CD8-positive, alpha-beta memory T cell (primary cell): ENCODE measurements at regions not wholly inside any gene's neighbourhood (a gene's known extent, or its start where the extent isn't known, plus 50 kb on each side); places are given as distances from the start of the nearest gene placed in this dataset.

Source experiments
- CTCF ChIA-PET: fragments of 350-600 bp; sonication (Branson Sonifier 250); formaldehyde crosslinking; loops from one replicate; lab custom pipeline; 2021; ENCODE audit warnings: antibody characterized with exemption; lab: Charles Lee
- POLR2A ChIA-PET: fragments of 350-600 bp; sonication (Branson Sonifier 250); formaldehyde crosslinking; loops from one replicate; lab custom pipeline; 2021; ENCODE audit warnings: antibody characterized with exemption; lab: Charles Lee
- DNase-seq, 5 donors: peaks; one replicate each; pipeline versions ENCODE4 v3.0.0 to v3.0.0-alpha.2; 2020 to 2022; ENCODE audit warnings: mixed read lengths in 1 of 5
- H3K27ac ChIP-seq: one replicate; pipeline ENCODE4 v1.7.0; 2013; ENCODE audit warnings: low read depth, mild to moderate bottlenecking, low read length, moderate library complexity
- H3K27me3 ChIP-seq: 2 replicates; pipeline ENCODE4 v1.7.0; 2013; ENCODE audit warnings: low read length, mild to moderate bottlenecking; ENCODE audit not compliant: insufficient read depth, poor library complexity, severe bottlenecking
- H3K36me3 ChIP-seq: 2 replicates; pipeline ENCODE4 v1.7.0; 2013; ENCODE audit warnings: mild to moderate bottlenecking, low read length, moderate library complexity; ENCODE audit not compliant: insufficient read depth
- H3K4me1 ChIP-seq: 2 replicates; pipeline ENCODE4 v1.7.0; 2013; ENCODE audit warnings: mild to moderate bottlenecking, low read length, moderate library complexity; ENCODE audit not compliant: insufficient read depth
- H3K4me3 ChIP-seq: 2 replicates; pipeline ENCODE4 v1.7.0; 2013; ENCODE audit warnings: mild to moderate bottlenecking, low read length
- H3K9me3 ChIP-seq: 2 replicates; pipeline ENCODE4 v1.7.0; 2013; ENCODE audit warnings: mild to moderate bottlenecking, low read length
- H3K27ac Mint-ChIP-seq, 8 donors: one replicate each; pipeline ENCODE4 v1.8.0; 2020 to 2021; ENCODE audit warnings: mixed read lengths in 8 of 8, mild to moderate bottlenecking in 6 of 8, inconsistent platforms in 3 of 8, moderate library complexity in 3 of 8
- H3K27me3 Mint-ChIP-seq, 2 donors: one replicate each; pipeline ENCODE4 v1.8.0; 2020 to 2021; ENCODE audit warnings: mixed read lengths in 2 of 2, mild to moderate bottlenecking in 1 of 2, moderate library complexity in 1 of 2
- H3K36me3 Mint-ChIP-seq, 3 donors: one replicate each; pipeline ENCODE4 v1.8.0; 2020 to 2021; ENCODE audit warnings: mixed read lengths in 3 of 3, inconsistent platforms in 1 of 3, mild to moderate bottlenecking in 1 of 3
- H3K4me1 Mint-ChIP-seq, 3 donors: one replicate each; pipeline ENCODE4 v1.8.0; 2020 to 2021; ENCODE audit warnings: mixed read lengths in 3 of 3, inconsistent platforms in 1 of 3, mild to moderate bottlenecking in 1 of 3
- H3K4me3 Mint-ChIP-seq, 7 donors: one replicate each; pipeline ENCODE4 v1.8.0; 2020 to 2021; ENCODE audit warnings: mixed read lengths in 7 of 7, mild to moderate bottlenecking in 6 of 7, moderate library complexity in 4 of 7, inconsistent platforms in 2 of 7
- H3K9me3 Mint-ChIP-seq, 5 donors: one replicate each; pipeline ENCODE4 v1.8.0; 2020 to 2022; ENCODE audit warnings: mixed read lengths in 5 of 5, mild to moderate bottlenecking in 3 of 5, moderate library complexity in 2 of 5, inconsistent platforms in 1 of 5

DNA sequence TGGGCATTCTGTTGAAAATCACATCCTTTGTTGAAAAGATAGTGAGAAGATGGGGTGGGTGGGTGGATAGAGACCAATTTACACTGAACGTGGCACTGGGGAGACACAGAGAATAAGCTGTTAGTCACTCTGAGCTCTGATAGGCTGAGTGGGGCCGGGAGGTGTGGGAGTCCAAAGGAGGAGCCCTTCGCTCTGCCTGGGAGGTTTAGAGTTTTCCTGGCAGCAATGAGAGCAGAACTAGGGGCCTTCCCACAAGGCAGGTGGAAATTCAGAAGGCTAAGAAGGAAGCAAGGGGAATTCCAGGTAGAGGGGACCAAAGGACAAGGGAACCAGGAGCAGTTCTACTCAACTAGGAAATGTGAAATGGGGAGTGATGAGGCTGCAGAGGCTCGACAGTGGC lies 272.7 kb downstream of the RPLP1 start:
- Histone ChIP-seq H3K27me3 (no peaks in the 10 kb centered on the region), H3K36me3 (no peaks in the 10 kb centered on the region), H3K27ac (no peak overlapping the region), H3K9me3 (no peaks in the 10 kb centered on the region), H3K4me1 (peaks cover 59% of the 10 kb centered on the region), H3K4me3 (no peak overlapping the region)
- Mint-ChIP-seq H3K4me3 (peak overlapping the region in 1 of 7 donors; percentile 82), H3K27ac (peak overlapping the region in 2 of 8 donors; percentile 0 to 93), H3K36me3 (no peaks in the 10 kb centered on the region), H3K4me1 (peaks cover 64 to 86% (median 76%) of the 10 kb centered on the region in 3 donors), H3K9me3 (peaks cover 0 to 6% (median 0%) of the 10 kb centered on the region in 5 donors), H3K27me3 (peaks cover 0 to 4% of the 10 kb centered on the region in 2 donors)
- CTCF ChIA-PET, result interaction anchor here (1.2 to 1.3 kb wide), 3 partner anchors 11 to 150 kb away, joined by 3 to 4 read pairs (median 4); no protein-coding TSS in a partner anchor
- DNase-seq, result no peak
- POLR2A ChIA-PET, result no interaction called here

DNA sequence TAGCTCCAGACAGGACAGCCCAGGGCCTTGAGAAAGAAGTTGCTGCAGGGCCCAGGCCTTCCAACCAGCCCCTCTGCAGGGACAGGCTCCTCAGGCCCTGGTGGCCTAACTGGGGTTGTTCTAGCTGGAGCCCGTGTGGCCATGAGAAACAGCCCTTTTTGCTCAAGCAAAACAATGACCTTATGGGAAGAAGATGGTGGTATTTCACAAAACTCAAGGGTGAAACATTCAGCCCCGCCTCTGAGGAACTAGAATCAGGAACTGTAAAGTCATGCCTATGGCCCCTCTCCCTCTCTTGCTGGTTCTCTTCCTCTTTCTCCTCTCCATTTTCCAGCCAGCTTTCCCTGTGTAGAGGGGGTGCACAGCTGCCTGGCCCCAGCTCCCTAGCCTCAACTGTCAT lies 273.3 kb downstream of the RPLP1 start:
- H3K4me3 Mint-ChIP-seq, result no peak overlapping the region
- H3K36me3 ChIP-seq, result no peaks in the 10 kb centered on the region
- H3K27ac ChIP-seq, result no peak overlapping the region
- H3K27me3 Mint-ChIP-seq, result peaks cover 0 to 4% of the 10 kb centered on the region in 2 donors
- H3K9me3 ChIP-seq, result no peaks in the 10 kb centered on the region
- POLR2A ChIA-PET, result no interaction called here
- peaks cover 57 to 82% (median 69%) of the 10 kb centered on the region in 3 donors for H3K4me1 Mint-ChIP-seq
- CTCF ChIA-PET, result interaction anchor here (1.2 kb wide), 1 partner anchor 12 kb away, joined by 3 read pairs; no protein-coding TSS in a partner anchor
- no peak for DNase-seq
- H3K27me3 ChIP-seq, result no peaks in the 10 kb centered on the region
- peaks cover 52% of the 10 kb centered on the region for H3K4me1 ChIP-seq
- no peaks in the 10 kb centered on the region for H3K9me3 Mint-ChIP-seq
- H3K27ac Mint-ChIP-seq, result no peak overlapping the region
- no peaks in the 10 kb centered on the region for H3K36me3 Mint-ChIP-seq
- H3K4me3 ChIP-seq, result no peak overlapping the region

DNA sequence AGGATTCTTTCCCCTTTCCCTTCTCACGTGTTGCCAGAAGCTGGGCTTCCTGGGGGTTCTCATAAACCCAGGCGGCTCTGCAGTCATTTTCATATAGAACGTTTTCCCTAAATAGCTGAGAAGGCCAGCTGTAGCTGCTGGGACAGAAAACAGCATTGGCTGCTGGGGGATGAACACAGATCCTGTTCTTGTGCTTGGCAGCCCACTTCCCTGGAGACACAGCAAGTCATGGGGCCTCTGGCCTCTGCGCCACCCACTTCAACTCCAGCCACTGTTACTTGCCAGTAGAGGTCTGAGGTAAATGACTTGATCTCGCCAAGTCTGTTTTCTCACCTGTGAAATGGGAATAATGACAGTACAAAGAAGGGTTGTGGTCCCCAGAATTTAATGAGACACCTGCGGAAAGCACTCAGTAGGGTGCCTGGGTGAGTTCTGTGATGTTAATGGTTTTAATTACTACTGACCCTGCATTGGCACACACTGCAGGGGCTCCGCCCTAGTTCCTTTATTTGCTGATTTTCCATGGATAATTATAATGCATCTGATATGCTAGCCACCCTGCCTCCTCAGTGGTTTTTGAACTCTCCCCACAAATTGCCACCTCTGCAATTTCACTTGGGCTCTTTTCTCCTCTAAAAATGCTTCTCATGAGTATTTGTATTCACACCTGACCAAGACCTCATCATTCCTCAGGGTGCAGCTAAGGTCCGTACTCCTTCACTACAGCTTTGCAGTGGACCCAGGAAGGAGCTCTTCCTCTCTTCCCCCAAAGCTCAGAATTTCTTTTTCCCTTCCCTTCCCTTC lies 274.7 kb downstream of the RPLP1 start:
- POLR2A ChIA-PET, result interaction anchor here (1.1 to 1.4 kb wide), 2 partner anchors 369 to 370 kb away, joined by 3 to 4 read pairs; partner anchors contain the start of gene TLE3
- Mint-ChIP-seq H3K4me1 (peaks cover 43 to 76% (median 56%) of the 10 kb centered on the region in 3 donors), H3K27me3 (peaks cover 0 to 3% of the 10 kb centered on the region in 2 donors), H3K36me3 (no peaks in the 10 kb centered on the region), H3K9me3 (no peaks in the 10 kb centered on the region), H3K27ac (no peak overlapping the region), H3K4me3 (peak overlapping the region in 1 of 7 donors; percentile 6)
- Histone ChIP-seq H3K9me3 (no peaks in the 10 kb centered on the region), H3K27ac (no peak overlapping the region), H3K27me3 (no peaks in the 10 kb centered on the region), H3K4me1 (peaks cover 39% of the 10 kb centered on the region), H3K4me3 (no peak overlapping the region), H3K36me3 (no peaks in the 10 kb centered on the region)
- no peak for DNase-seq
- CTCF ChIA-PET, result interaction anchor here (1.0 to 2.1 kb wide), 5 partner anchors 16 to 734 kb away, joined by 3 to 6 read pairs (median 5); partner anchors contain the start of gene TLE3

DNA sequence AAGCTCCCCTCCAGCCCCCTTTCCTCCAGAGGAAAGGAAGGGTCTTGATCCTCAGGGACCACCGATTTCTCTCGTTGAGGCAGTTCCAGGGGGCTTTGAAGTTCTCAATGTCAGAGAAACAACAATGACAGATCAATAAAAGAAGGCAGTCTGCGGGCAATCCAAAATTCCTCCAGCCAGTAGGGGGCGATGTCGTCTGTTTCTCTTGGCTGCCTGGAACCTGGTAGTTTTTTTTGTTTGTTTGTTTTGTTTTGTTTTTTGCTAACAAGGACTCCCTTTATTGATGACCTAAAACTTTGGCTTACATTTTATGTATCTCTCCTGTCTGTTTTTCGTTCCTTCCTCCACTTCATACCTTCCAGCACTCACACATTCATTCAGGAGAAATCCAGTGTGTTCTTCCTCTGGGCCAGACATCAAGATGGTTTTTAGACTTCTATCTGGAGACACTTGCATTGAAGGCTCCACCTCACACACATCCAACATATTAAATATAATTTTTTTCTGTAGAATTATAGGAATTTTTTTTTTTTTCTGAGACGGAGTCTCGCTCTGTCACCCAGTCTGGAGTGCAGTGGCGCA lies 276.6 kb downstream of the RPLP1 start:
- Histone ChIP-seq H3K36me3 (no peaks in the 10 kb centered on the region), H3K4me1 (peaks cover 19% of the 10 kb centered on the region), H3K27me3 (no peaks in the 10 kb centered on the region), H3K27ac (no peak overlapping the region), H3K4me3 (no peak overlapping the region), H3K9me3 (no peaks in the 10 kb centered on the region)
- H3K27me3 Mint-ChIP-seq, result peaks cover 0 to 5% of the 10 kb centered on the region in 2 donors
- DNase-seq, result peak; percentile 54 to 75 (median 64)
- no peaks in the 10 kb centered on the region for H3K36me3 Mint-ChIP-seq
- H3K27ac Mint-ChIP-seq, result peak overlapping the region in 2 of 8 donors; percentile 0 to 81
- H3K4me1 Mint-ChIP-seq, result peaks cover 26 to 56% (median 36%) of the 10 kb centered on the region in 3 donors
- CTCF ChIA-PET, result interaction anchor here (0.8 to 2.1 kb wide), 11 partner anchors 10 to 807 kb away, joined by 3 to 7 read pairs (median 4); no protein-coding TSS in a partner anchor
- POLR2A ChIA-PET, result interaction anchor here (1.4 kb wide), 1 partner anchor 368 kb away, joined by 4 read pairs; the partner anchor contains the start of gene TLE3
- H3K9me3 Mint-ChIP-seq, result no peaks in the 10 kb centered on the region
- peak overlapping the region in 1 of 7 donors; percentile 25 for H3K4me3 Mint-ChIP-seq

DNA sequence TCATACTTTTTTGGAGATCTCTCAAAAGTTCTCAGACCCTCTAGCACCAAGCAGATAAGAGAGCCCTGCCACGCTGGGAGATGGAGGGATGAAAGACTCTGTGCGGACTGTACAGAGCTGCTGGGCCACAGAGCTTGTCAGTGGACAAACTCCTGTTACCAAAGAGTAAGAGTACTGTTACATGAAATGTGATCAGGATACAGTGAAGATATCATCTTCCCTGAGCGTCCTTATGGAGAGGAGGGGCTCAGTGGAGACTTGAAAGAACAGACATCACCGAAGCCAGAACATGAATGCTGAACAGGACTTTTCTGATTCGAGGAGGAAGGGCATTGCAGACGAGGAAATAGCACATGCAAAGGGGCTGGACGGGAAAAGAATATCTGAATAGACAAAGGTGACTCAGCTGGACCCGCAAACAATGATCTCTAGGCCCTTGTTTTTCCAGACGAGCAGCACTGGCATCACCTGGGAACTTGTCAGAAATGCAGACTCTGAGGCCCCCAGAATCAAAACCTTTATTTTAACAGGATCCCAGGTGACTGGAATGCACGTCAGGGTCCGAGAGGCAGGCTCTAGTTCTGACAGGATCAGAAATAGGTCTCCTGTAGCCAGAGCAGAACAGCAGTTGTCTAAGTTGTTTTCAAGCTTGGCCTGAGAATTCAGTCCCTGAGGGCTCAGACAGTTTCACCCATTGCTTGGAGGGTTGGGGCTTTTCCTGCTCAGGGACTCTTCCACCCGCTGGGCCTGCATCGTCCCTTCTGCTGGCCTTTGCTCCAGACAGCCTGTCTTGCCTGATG lies 277.9 kb downstream of the RPLP1 start:
- Histone ChIP-seq H3K4me3 (no peak overlapping the region), H3K9me3 (no peaks in the 10 kb centered on the region), H3K27ac (no peak overlapping the region), H3K4me1 (peaks cover 8% of the 10 kb centered on the region), H3K27me3 (no peaks in the 10 kb centered on the region), H3K36me3 (no peaks in the 10 kb centered on the region)
- ChIA-PET CTCF (no interaction called here), POLR2A (no interaction called here)
- no peak overlapping the region for H3K27ac Mint-ChIP-seq
- H3K4me1 Mint-ChIP-seq, result peaks cover 16 to 44% (median 24%) of the 10 kb centered on the region in 3 donors
- H3K4me3 Mint-ChIP-seq, result no peak overlapping the region
- no peaks in the 10 kb centered on the region for H3K36me3 Mint-ChIP-seq
- H3K9me3 Mint-ChIP-seq, result no peaks in the 10 kb centered on the region
- H3K27me3 Mint-ChIP-seq, result peaks cover 0 to 4% of the 10 kb centered on the region in 2 donors
- no peak for DNase-seq

DNA sequence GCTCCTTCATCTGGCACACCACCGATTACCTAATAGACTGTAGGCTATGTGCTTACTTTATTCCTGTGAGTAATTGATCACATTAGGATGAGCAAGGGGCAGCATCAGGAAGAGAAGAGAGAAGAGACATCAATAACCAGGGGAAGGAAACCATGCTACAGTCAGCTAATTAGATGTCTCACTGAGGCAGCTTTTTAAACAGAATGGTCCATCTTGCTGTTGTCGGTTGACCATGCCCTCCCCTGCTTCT lies 278.4 kb downstream of the RPLP1 start:
- H3K4me1 ChIP-seq, result peaks cover 8% of the 10 kb centered on the region
- H3K36me3 Mint-ChIP-seq, result no peaks in the 10 kb centered on the region
- no peaks in the 10 kb centered on the region for H3K36me3 ChIP-seq
- ChIA-PET POLR2A (no interaction called here), CTCF (interaction anchor here (1.1 kb wide), 1 partner anchor 17 kb away, joined by 4 read pairs; no protein-coding TSS in a partner anchor)
- DNase-seq, result no peak
- peak overlapping the region in 1 of 8 donors; percentile 7 for H3K27ac Mint-ChIP-seq
- no peaks in the 10 kb centered on the region for H3K27me3 ChIP-seq
- H3K4me3 ChIP-seq, result no peak overlapping the region
- no peak overlapping the region for H3K4me3 Mint-ChIP-seq
- H3K9me3 ChIP-seq, result no peaks in the 10 kb centered on the region
- peaks cover 14 to 39% (median 19%) of the 10 kb centered on the region in 3 donors for H3K4me1 Mint-ChIP-seq
- H3K27ac ChIP-seq, result no peak overlapping the region
- peaks cover 0 to 4% of the 10 kb centered on the region in 2 donors for H3K27me3 Mint-ChIP-seq
- H3K9me3 Mint-ChIP-seq, result no peaks in the 10 kb centered on the region

DNA sequence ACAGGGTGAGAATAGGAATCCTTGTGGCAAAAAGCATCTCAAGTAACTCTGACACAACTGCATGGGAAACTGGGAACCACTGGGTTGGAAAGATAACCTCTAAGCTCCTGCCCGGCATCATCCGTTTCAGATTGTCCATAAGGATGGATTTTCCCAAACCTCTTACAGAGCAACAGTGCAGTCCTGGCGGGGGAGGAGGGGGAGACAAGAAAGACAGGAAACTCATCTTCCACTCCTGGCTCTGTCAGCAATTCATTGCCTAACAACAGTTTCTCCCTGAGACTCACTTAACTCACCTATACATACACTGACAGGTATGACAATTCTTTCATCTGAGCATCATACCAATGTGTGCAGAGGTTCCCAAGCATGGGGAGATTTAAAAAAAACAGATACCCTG lies 279.0 kb downstream of the RPLP1 start:
- H3K36me3 ChIP-seq, result no peaks in the 10 kb centered on the region
- Mint-ChIP-seq H3K36me3 (no peaks in the 10 kb centered on the region), H3K27me3 (peaks cover 0 to 2% of the 10 kb centered on the region in 2 donors), H3K27ac (peak overlapping the region in 1 of 8 donors; percentile 73), H3K4me1 (peaks cover 10 to 33% (median 16%) of the 10 kb centered on the region in 3 donors), H3K4me3 (no peak overlapping the region), H3K9me3 (no peaks in the 10 kb centered on the region)
- DNase-seq, result no peak
- no peaks in the 10 kb centered on the region for H3K27me3 ChIP-seq
- H3K4me3 ChIP-seq, result no peak overlapping the region
- POLR2A ChIA-PET, result no interaction called here
- CTCF ChIA-PET, result interaction anchor here (1.1 to 1.2 kb wide), 2 partner anchors 17 to 20 kb away, joined by 4 to 5 read pairs; no protein-coding TSS in a partner anchor
- peaks cover 6% of the 10 kb centered on the region for H3K4me1 ChIP-seq
- no peaks in the 10 kb centered on the region for H3K9me3 ChIP-seq
- no peak overlapping the region for H3K27ac ChIP-seq
